GM19438 (cell line): ENCODE measurements at regions not wholly inside any gene's neighbourhood (a gene's known extent, or its start where the extent isn't known, plus 50 kb on each side); places are given as distances from the start of the nearest gene placed in this dataset.

Experiments
- ATAC-seq: cut with Tn5 transposase; IDR thresholded peaks from one replicate; pipeline ENCODE4 v1.9.1; 2021; ENCODE audit warnings: low read depth; ENCODE audit not compliant: unreplicated experiment

DNA sequence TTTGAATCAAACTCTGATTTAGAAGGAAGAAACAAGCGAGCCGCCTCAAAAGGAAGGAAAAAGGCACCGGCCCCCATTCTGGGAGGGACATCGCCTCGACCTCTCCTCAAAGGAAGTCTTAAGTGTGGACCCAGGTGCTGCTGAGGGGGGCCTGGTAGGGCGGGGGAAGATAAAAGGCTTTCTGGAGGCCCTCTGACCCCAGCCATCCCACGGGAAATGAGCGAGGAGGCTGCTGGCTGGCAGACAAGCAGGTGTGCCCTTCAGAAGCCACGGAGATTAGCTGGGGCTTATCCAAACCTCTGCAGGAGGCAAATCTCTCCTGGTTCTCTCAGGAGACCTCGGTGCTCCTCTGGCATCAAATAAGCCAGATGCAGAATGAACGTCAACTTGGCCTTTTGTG lies 171.4 kb upstream of the BLID start:
- ATAC-seq = no peak

DNA sequence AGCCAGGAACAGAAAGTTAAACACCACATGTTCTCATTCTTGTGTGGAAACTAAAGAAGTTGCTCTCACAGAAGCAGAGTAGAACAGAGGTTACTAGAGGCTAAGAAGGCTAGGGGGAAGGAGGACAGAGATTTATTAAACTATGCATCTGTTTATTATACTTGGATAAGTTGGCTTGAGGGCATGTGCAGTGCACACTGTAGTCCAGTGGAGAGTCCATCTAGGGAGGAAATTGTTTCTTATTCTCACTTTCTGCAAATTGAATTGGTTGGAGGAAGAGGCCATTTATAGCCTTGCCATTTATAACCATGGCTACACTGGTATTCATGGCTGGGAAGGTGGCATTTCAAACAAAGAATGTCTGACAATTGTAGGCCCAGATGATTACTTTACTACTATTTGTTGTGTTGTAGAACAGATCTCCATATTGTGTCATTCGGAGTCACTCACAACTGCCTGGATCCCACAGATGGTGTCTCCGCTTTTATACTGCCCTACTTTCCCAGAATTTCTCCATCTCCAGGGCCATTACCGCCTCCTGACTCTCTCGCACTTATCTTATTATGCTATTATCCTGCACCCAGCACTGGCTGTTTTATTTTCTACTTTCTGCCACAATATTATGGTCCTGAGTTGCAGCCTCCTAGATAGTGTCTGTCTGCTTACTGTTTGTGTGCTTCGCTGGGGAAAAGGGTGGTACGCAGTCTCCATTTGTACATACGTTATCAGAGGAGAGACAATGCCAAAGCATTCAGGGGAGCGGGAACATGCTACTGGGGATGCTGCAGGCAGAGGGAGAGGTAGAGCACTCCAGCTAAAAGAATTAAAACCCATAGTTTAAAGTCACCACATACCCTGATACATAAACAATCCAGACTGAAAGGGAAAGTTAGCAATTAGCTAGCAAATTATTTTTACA lies 169.3 kb upstream of the BLID start:
- no peak for ATAC-seq

DNA sequence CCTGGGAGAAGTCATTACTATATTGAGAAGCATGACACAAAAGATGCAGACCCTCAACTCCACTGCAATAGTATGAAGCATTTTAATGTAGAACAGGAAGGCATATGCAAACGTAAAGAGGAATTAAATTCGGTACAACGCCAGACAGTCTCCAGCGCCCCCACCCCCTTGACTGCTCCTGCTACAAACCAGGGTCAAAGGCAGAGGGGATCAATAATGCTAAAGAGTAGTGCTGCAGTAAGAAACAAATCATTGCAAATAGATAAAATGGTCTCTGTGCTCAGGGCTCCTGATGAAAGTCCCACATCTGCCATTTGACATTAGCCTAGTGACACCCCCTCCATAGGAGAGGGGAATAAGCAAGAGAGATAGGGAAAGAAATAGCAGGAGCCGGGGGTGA lies 164.9 kb upstream of the BLID start:
- ATAC-seq = no peak

DNA sequence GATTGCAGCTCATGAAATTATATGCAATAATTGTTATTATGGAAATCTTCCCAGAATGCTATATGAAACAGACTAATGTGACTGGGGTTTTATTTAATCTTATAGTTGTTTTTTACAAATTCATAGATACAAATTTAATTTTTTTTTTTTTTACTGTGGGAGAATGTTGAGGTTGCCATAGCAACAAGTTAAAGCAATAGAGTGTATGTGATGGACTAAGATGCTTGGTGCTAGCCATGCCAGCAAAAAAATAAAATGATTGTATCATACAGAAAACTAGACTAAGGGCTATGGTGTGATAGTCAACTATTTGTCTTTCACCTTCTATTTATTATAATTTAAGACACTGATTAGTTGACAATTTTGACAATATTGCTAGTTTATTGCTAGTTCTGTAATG lies 163.2 kb upstream of the BLID start:
- no peak for ATAC-seq

DNA sequence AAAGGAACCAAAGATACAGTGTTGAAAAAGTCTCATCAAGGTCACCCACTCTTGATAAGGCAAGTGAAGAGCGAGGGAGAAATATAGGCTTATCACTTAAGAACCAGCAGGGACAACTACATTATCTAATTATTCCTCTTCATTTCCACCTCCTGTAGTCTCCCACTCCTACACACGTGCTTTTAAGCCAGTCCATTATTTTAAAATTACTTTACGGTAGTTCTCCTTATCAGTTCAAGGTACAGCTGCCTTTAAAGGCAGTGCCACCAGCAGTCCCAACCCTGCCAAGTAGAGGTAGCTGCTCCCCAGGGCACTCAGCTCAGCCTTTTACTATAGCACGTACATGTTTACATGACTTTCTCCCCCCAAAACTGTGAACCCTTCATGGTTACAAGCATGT lies 161.5 kb upstream of the BLID start:
- no peak for ATAC-seq

DNA sequence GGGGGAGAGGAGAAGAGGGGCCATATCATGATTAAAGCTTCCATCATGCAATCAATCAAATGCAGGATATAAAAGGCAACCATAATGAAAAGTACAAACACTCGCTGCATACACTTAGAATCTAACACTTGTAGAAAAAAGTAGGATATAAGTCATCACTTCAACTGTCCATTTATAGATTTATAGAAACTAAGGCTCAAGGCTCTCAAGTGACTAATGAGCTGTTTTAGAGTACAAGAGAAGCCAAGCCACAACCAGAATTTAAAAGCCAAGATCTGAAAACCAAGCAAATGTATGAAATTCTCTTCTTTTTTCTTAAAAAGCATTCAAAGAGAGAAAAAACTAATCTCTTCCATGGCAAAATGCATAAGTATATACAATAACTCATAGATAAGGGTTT lies 160.2 kb upstream of the BLID start:
- no peak for ATAC-seq

DNA sequence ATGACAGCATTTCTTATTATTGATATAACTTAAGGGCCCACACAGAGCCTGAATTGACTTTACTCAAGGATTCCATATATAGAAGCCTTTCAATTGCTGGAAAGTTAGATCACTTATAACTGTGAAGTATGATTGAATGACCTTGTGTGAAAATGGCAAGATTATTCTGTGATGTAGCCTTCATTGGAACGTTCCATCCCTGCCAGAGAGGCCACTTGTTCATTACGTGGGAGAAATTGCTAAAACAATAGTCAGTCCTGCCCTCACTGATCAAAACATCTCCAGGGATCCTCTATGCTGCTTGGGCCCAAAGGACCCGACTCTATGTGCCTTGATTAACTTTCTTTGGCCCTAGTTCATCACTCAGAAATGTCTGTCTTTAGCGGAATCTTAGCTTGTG lies 159.5 kb upstream of the BLID start:
- ATAC-seq = no peak

DNA sequence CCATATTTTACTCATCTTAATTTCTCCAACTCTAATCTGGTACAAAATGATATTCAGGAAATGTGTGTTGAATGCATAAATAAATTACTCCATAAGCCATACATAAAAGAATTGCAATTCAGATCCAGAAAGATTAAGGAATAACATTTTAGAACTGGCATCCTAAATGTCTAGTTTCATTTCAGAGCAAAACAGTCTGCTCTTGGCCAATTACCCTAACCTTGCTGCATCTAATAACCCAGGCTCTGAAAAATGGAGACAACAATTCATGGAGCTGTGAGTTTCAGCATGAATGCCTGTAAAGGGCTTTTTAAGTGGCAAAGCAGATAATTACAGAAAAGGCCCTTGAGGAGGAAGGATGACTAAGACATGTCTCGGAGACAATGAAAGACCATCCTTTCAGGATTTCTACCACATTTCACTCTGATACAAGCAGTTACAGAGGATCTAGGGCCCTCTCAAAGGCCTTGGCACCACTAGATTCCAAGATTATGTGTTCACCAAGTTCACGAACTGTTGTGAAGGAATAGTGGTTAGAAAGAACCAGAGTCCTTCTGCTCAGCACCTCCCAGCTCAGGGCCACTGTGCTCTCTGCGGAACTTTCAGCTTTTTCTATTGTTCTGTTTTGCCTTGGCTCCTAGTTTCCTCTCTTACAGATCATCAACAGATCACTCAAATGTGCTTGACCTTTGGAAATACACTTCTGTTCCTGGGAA lies 157.6 kb upstream of the BLID start:
- no peak for ATAC-seq

DNA sequence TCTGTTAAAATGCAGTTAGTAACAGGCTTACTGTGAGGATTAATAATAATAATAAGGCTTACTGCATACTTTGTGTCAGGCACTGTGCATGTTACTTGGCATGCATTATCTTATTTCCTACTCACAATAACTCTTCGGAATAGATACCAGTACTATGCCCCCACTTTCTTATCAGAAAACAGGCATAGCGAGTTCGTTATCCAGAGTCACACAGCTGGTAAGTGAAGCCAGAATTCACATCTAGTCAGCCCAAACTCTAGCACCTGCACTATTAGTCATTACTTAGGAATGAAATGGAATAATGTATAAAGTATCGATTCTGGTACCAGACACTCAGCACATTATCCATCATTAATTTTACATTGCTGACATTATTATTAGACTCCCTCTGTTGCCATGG lies 155.7 kb upstream of the BLID start:
- no peak for ATAC-seq

DNA sequence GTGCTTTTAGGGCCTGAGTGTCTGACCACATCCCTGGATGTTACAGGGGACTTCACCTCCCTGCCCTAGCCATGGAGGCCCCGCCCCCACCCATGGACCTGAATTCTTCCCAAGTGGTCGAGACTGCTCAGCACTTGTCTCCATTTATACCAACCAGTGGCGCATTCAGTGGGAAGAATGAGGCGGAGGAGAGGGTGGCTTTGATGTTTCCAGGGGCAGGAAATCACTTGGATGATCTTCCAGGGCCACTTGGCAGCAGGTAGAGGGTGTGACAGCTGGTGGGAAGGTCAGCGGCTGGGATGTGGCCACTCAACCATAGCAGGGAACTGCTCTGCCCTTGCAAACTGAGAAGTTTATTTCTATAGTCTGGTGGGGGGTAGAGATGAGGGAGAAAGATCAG lies 155.1 kb upstream of the BLID start:
- no peak for ATAC-seq

DNA sequence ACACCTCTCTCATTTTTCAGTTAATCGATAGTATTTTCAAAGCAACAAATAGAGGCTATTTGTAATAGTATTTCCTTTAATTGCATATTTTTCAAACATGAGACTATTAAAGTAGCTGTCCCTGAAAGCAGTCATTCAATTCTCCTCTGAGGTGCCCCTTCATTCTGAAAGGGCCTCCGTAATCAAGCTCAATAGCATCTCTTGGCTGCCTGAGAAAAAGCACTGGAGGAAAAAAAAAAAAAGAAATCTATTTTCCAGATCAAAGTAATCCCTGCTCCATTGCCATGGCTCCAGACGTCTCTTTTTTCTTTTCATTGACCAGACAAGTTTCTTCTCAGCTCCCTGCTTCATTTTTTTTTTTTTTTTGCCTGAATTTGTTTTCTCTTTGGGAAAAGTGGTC lies 154.5 kb upstream of the BLID start:
- no peak for ATAC-seq

DNA sequence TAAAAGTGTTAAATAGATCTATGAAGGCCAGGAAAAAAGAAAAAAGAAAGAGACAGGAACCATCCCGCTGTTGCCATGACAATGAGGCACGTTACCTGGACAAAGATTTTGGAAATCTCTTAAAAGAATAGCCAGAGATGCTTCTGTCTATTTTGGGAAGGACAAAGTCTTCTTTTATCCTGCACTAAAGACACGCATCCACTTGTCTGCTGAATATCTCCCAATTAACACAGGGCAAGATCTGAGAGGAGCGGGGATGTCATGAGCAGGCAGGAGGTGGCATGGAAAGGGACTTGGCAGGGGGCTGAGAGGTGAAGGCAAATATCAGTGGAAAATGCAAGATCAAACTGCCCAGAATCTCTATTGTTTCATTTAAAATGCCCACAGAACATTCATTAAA lies 153.8 kb upstream of the BLID start:
- ATAC-seq = no peak

DNA sequence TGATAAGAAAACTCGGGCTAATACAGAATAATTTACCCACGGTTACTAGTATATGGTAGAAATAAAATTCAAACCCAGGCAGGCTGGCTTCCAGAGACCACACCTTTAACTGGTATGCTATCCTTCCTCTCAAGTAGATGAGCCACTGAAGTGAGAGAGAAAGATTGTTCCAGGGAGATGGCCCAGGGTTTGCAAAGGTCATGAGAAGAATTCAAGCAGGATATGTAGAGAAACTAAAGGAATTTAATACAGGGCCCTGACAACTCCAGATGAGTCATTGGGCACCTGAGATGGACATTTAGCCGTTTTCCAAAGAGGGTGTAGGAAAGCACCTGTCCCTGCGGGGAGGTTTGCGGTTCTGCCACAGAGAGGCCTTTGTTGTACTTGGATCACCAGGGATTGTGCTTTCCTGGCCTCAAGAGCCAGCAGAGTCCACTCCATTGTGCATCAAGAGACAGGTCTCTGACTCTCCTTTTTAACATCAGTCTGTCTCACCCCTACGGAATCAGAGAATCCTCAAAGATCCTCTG lies 152.7 kb upstream of the BLID start:
- no peak for ATAC-seq

DNA sequence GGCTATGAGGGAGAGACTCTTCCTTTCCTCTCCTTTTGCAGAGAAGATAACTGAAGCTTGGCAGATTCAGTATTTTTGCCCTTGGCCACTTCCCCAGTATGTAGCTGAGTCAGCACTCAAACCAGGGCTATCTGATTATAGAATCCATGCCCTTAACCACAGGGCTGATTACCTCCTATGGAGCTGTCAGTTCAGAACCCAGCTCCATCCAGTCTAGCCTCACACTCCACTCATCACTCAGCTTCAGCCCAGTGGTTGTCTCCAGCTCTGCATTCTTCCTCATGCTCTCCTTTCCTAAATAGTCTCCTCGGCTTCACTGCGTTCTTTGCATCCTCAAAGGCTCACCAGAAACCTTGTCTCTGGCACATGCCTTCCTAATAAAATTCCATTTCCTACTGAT lies 151.6 kb upstream of the BLID start:
- ATAC-seq = no peak

DNA sequence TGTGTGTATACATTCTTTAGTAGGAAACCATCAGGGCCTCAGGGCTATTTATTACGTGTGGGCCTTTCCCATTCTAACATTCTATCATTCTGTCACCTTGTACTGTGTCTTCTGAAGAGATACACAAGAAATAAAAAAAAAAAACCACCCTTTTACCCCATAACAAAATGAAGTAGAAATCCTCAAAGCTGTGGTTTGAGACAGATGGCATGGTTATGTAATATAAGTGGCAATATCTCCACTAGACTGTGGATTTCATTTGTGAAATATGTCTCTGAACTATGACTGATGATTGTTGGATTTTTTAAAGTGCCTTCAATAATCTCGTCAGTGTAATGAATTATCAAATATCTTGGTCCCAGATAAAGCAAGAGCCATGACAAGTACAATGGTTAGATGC lies 150.0 kb upstream of the BLID start:
- no peak for ATAC-seq

DNA sequence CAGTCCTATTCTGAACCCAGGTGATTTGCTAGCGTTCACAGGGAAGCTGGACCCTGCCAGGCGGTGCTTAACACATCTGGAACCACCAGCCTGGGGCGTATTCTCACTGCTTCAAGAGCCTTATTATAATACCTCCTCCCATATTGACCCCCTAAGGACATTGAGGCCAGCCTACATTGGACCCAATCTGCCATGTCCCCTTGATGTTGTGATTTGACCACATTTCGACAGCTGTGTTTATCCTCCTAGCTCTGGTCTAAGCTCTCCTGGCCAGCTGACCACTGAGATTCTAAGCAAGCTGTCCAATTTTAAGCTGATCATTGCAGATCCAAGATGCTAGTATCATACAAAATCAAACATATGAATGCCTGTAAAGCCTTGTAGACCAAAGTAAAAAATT lies 148.1 kb upstream of the BLID start:
- no peak for ATAC-seq

DNA sequence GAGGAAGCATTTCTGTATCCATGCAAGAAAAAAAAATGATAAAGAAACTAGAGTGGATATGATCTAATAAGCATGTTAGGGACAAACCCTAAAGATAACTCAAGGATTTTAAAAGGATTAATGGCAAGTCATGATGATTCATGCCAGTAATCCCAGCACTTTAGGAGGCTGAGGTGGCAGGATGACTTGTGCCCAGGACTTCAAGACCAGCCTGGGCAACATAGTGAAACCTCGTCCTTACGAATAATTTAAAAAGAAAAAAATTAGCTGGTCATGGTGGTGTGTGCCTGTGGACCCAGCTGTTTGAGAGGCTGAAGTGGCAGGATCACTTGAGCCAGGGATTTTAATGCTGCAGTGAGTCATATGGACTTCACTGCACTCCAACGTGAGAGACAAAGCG lies 145.5 kb upstream of the BLID start:
- ATAC-seq = no peak

DNA sequence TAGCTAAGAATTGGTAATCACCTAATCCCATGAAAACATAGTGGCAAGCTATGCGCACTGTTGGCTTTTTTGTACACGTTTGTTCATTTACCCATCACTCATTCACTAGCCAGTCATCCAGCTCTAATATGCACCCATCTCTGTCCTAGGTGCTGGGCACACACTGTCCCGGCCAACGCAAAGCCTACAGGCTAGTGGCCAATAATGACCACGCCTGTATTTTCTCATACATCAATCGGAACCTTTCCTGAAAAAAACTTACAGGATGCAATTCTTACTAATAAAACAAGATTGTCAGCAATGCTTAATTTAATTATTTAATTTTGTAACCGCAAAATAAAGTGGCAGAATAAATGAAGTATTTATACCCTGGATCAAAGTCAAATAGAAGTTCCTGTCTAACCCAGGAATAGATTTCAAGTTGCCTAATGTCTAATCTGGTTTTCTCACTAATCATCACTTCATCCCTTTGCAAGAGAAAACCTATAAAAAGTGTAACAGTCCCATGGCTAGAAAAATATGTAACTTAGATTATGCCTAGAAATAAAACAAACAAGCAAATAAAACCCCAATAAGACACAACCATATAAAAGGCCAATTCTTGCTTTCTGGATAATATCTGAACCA lies 143.3 kb upstream of the BLID start:
- no peak for ATAC-seq

DNA sequence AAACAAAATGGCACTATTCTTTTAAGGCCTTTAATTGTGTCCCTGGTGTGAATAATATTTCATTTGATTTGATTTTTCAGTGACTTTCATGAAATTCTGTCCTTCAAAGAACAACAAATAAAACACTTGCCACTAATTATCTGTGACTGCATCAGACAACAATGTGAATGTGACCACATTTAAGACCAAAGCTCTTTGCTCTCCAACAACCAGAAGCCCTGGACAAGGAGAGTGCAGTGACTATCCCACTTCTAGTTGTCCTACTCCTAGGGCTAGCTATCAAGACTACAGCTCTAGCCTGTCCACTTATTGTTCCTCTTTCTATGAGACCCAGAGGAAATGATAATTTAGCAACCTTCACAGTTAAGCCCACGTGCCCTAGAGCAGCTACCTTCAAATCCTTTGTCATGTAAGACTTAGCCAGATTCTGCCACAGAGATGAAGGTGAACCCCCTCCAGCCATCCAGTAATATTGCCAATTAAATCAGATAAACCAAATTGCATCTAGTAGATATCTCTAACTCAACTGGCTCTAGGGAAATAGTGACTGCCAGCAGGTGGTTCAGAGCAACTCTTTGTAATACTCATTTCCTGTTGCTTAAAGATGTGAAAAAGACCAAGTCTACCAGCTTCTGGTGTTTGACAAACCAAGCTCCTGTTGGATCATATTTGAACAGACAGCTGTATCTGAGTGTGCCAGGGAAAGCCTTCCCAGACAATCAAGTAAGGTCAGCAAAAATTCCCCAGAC lies 142.6 kb upstream of the BLID start:
- no peak for ATAC-seq

DNA sequence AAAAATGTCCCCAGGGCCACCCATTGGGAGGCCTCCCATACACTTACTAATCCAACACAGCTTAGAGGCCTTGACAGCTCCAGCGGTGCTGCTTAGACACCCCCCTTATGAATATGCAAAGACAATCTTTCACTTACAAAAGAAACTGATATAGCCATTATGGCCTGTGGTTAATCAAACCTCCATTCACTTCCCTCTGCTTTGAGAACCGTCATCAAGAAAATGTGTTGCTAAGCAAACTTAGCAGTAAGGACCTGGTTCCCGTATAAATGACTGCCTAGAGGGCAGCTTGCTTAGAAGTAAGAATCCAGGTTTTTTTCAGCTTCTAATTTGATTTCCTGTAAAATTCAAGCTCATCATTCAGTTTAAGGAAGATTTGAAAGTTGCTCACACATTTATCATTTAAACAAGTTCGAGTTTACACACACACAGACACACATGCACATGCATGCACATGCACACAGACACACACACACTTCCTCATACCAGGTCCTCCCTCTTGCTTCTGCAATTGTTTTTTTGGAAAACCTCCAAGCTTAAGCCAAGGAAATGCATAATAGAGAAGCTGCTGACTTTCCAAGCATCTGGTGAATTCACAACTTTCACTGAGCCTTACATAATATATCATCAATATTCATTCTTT lies 137.7 kb upstream of the BLID start:
- ATAC-seq = no peak
